ENCODE measurements at regions not wholly inside any gene's neighbourhood (a gene's known extent, or its start where the extent isn't known, plus 50 kb on each side); places are given as distances from the start of the nearest gene placed in this dataset.

GRCh38 chr2:144875290-144875969 lies 355.5 kb upstream of the ZEB2 start:
- no peak for DNase-seq (ENCODE audit: low read depth in 2 of 2, low spot score in 1 of 2)

DNA sequence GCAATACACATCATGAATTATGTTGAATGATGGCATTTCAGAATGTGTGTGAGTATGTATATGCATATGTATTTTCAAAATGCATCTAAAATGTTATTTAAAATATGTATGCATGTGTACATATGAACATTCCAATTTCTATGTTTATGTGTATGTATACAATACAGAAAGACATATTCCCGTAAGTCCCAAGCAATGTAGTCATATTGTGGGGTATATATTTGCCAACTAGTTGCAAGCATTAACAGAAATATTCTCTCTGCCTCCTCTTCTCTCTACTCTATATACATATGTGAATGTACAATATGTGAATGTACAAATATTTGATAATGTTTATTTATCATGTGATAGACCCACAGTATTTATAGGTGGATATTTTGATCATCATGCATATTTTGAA lies 345.8 kb upstream of the ZEB2 start:
- no peak for DNase-seq (ENCODE audit: low read depth in 2 of 2, low spot score in 1 of 2)

- no peak for DNase-seq (ENCODE audit: low read depth in 2 of 2, low spot score in 1 of 2)
These were observed 339.8 kb upstream of the ZEB2 start for GRCh38 chr2:144859716-144860115.

DNA sequence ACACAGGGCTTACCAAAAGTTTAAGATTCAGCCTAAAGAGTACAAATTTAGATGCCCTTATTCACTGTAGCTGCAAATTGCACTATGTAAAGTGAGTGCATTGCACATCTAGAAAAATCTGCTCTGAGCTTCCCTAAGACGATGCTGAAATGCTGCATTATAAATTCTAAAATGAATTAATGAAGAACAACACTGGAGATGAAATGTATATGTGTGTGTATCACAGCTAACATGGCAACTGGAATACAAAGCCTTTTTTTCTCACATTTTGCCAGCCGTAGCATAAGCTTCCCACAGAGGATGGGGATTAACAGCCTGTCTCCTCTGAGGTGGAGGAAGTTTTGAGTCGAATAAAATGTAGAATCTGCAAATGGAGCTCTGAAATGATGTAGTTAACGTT lies 338.3 kb upstream of the ZEB2 start:
- no peak for DNase-seq (ENCODE audit: low read depth in 2 of 2, low spot score in 1 of 2)

- no peak for DNase-seq (ENCODE audit: low read depth in 2 of 2, low spot score in 1 of 2)
These were observed 334.7 kb upstream of the ZEB2 start for GRCh38 chr2:144854596-144854995.

DNA sequence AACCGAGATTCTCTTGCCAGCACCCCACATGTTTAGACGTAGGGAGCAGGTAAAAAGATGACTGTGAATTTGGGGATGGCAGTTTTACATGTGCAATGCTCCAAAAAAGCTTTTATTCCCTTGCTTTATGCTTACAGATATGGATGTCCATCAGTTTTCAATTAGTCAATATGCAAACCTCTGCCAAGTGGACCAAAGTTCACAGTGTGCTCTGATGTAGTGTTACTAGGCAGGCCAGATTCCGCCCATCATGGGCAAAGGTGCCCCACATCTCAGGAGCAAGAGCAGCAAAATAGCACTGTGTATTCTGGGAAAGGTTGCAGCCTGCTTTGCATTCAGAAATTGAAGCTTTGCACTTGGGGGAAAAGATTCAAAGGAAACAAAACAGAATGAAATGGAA lies 329.7 kb upstream of the ZEB2 start:
- DNase-seq (ENCODE audit: low read depth in 2 of 2, low spot score in 1 of 2), result no peak

GRCh38 chr2:144848423-144848822 lies 328.5 kb upstream of the ZEB2 start:
- no peak for DNase-seq (ENCODE audit: low read depth in 2 of 2, low spot score in 1 of 2)

DNA sequence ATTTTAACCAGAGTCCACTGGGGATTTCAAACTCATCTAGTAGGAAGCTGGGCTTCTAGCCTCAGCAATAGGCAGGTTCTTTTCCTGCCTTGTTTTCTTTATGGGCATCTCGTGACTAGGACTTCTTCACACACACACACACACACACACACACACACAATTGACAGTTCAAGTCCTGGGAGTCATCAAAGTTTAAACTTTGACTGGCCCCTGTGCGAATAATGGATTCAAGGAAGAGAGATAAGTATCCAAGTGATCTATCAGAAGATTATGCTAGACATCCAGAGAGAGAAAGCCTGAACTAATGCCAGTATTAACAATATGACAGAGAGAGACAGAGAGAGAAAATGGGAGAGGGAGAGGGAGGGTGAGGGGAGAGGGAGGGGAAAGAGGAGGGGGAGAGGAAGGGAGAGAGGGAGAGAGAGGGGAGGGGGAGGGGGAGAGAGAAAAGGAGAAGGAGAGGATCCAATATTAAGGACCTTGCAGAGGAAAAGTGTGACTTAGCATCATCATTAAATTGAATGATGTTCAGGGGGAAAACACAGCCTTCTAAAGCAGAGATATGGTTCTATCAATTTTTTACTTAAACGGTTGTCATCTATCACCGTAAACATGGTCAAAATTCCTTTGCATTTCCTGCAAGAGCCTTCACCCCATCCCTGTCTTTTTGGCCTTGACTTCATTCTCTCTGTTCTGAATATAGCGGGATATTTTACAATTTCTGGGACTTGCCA lies 327.6 kb upstream of the ZEB2 start:
- DNase-seq (ENCODE audit: low read depth in 2 of 2, low spot score in 1 of 2), result no peak

GRCh38 chr2:144836635-144837350 lies 316.9 kb upstream of the ZEB2 start:
- no peak for DNase-seq (ENCODE audit: low read depth in 2 of 2, low spot score in 1 of 2)

- DNase-seq (ENCODE audit: low read depth in 2 of 2, low spot score in 1 of 2), result no peak
These were observed 315.9 kb upstream of the ZEB2 start for GRCh38 chr2:144835634-144836350.

DNA sequence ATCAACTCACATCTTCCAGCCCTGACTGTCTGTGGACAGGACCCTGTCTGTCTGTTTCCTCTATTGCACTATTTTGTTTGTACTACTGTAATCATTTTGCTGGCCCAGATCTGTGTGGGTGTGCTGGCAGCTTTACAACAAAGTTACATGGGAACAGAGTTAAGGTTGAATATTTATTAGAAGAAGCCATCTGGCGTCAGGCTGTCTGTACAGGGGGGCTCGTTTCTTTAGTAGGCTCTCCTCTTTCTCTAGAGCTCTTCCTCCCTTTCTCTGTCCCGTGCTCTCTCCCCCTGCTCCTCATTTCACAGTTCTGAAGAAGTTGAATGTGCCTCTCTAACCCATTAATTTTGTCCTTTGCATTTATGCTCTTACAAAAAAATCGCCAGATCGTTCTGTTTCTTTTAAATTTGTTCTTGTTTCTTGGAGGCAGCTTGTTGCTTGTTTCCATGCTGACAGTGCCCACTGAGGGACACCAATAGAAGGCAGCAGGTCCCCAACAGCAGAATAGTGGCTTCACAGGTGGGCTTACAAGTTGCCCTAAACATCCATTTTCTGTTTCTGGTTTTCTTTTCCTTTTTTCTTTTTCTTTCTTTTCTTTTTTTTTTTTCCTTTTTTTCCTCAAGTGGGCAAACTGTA lies 315.2 kb upstream of the ZEB2 start:
- no peak for DNase-seq (ENCODE audit: low read depth in 2 of 2, low spot score in 1 of 2)

DNA sequence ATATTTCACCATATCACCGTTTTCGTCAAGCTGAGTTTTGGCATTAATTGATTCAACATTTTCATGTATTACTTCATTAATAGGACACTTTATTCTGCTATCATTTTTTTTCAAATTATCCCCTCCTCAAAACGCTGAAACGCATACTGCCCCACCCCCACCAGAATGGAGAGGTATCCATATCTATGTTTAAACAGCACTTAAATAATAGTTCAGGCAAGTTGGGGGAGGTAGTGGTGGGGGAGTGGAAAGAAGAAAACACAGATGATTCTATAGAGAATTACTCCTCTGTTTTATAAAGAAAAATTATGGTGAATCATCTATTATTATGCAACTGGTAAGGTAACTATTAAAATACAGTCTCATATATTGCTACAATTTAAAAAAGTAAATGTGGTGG lies 314.4 kb upstream of the ZEB2 start:
- no peak for DNase-seq (ENCODE audit: low read depth in 2 of 2, low spot score in 1 of 2)

DNA sequence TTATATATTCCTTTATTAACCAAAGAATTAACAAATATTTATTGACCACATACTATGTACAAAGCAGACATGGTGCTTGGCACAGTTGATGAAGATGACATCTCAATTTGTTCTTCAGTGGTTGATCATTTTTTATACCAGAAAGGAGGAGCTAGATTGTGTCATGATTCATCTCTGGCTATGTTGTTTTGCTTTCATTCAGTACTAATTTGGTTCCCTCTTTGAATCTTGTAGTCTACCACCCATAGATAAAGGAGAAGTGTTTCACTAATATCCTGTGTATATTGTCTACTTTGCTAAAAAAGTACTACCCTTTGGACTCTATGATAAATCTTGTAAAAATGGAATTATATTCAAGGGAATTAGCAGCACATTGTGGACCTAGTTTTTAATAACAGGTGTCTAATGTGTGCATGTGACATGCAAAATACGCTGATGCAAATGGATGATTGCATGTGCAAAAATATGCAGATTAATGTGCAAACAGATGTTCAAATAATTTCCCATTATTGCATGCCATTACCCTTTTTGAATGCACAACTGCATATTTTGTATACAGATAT lies 313.2 kb upstream of the ZEB2 start:
- DNase-seq (ENCODE audit: low read depth in 2 of 2, low spot score in 1 of 2), result no peak

DNA sequence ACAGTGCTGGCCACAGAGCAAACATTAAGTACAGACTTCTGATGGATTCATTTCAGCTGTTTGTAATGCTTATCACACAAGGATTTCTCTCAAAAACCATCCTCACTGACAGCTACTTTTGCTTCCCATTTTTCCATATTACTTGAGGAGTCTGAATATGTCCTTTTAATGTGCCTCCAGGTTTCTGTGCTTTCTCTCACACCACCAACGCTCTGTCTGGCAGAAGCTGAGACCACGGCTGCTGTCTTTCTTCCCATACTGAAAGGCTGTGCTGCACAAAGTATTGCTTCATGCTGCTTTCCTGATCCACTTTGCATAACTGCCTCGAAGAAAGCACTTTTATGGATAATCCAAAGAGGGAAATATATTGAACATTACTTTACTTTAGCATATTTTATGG lies 312.1 kb upstream of the ZEB2 start:
- DNase-seq (ENCODE audit: low read depth in 2 of 2, low spot score in 1 of 2), result no peak

DNA sequence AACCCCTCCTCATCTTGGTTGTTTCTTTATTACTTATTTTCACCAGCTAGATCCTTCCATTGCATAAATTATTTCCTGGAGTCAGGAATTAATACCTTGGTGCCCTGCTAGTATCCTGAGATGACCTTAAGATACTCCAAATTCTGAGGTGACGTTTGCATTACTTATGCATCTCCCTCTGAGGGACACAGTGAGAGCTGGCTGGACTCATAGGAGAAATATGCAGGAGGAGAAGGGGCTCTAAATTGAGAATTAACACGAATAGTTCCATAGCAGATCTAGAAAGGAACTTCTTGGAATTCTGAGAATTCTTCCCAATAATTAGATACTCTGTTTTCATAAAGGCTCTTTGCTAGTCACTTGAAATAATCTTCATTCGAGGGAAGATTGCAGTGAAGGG lies 310.6 kb upstream of the ZEB2 start:
- no peak for DNase-seq (ENCODE audit: low read depth in 2 of 2, low spot score in 1 of 2)

DNA sequence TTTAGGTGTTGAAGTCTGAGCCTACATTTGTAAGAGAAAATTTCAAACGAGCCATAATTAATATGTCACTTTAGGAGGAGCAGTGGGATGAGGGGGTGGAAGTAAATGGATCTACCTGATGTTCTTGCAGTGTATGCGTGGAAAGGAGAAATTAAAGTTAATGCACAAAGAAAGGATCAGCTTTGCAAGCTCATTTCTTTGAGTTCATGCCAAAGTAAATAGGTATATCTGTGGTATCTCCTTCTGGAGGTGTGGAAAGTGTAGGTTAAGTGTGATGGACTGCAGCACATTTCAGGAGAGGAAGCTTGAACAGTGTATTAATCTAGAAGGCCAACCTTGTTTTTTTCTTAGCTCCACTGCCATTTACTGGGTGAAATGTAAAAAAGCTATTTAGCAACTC lies 307.5 kb upstream of the ZEB2 start:
- DNase-seq (ENCODE audit: low read depth in 2 of 2, low spot score in 1 of 2), result no peak

GRCh38 chr2:144826105-144826504 lies 306.2 kb upstream of the ZEB2 start:
- no peak for DNase-seq (ENCODE audit: low read depth in 2 of 2, low spot score in 1 of 2)

DNA sequence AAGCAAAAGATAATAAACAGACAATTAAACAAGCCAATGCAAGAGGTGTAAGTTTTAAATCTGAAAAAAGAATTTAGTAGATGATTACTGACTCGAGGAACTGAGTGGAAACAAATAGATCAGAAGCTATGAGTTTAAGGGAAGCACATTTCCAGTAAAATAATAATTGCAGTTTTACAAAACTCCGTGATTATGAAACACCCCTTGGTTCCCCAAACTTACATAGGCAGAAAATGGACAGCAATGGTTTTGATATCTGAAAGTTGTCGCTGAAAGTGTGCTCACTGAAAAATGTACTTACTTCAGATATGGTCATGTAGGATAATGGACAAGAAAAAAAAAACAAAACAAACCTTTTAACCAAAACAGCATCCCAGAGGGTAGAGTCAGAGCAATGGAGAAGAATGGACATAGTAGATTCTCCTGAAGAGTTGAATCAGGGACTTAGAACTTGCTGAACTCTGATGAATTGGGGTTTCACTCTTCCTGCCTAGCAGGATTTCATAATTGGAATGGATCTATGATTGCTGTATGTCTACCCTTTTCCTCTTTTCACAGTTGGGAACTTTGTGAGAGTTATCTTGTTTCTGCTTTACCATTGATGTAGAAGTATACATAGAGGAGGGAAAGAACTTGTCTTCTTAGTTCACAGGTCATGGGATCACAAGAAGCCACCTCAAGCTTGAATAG lies 305.6 kb upstream of the ZEB2 start:
- DNase-seq (ENCODE audit: low read depth in 2 of 2, low spot score in 1 of 2), result no peak

DNA sequence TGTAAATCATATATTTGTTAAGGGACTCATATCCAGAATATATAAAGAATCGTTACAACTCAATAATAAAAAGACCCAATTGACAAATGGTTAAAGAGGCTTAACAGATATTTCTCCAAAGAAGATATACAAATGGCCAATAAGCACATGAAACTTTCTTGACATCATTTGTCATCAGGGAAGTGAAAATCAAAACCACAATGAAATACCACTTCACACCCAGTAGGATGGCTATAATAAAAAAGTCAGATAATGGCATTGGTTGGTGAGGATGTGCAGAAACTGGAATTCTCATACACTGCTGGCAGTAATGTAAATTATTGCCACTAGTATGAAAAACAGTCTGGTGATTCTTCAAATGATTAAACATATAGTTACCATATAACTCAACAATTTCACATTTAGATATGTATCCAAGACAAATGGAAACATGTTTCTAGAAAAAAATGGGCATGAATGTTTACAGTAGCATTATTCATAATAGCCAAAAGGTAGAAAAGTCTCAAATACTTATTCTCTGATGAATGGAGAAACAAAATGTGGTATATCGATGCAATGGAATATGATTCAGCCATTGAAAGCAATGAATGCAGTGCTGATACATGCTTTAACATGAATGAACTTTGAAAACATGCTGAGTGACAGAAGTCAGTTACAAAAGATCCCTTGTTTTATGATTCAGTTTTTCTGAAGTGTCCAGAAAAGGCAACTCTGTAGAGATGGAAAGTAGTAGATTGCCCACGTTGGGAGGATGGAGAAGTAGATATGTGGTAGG lies 304.6 kb upstream of the ZEB2 start:
- DNase-seq (ENCODE audit: low read depth in 2 of 2, low spot score in 1 of 2), result no peak

DNA sequence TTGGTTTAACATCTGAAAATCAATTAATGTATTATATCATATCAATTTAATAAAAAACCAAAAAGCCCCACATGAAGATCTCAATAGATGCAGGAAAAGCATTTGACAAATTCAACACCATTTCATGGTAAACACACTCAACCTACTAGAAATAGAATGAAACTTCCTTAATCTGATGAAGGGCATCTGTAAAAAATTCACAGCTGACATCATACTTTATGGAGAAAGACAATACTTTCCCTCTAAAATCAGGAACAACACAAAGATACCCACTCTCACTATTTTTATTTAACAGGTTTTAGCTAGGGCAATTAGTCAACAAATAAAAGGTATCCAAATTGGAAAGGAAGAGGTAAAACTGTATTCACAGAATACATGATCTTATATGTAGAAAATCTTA lies 303.0 kb upstream of the ZEB2 start:
- DNase-seq (ENCODE audit: low read depth in 2 of 2, low spot score in 1 of 2), result no peak

Measured in stimulated activated CD8-positive, alpha-beta memory T cell treated with anti-CD3 and anti-CD28 coated beads, Interleukin-4, amount 100 ng/mL, for 1 hour (primary cell).